GM23338 (cell line): ENCODE measurements at regions not wholly inside any gene's neighbourhood (a gene's known extent, or its start where the extent isn't known, plus 50 kb on each side); places are given as distances from the start of the nearest gene placed in this dataset.

Experiments
- ATAC-seq: fragments of 200-7000 bp; cut with Tn5 transposase; 3 replicates; pipeline ENCODE4 v1.9.1; 2020
- DNase-seq: peaks from one replicate; pipeline ENCODE4 v3.0.0-alpha.2; 2015; ENCODE audit warnings: low spot score
- H2AFZ ChIP-seq: fragments of 200-600 bp; sonication (generic); 2 replicates; pipeline ENCODE4 v1.8.0; 2016; ENCODE audit warnings: antibody characterized with exemption, mild to moderate bottlenecking, moderate library complexity
- H3F3A ChIP-seq: fragments of 200-600 bp; sonication (generic); replicated peaks from 2 replicates; pipeline ENCODE4 v1.8.0; 2017; ENCODE audit warnings: antibody characterized with exemption, mixed run types, low read depth
- H3K27ac ChIP-seq: fragments of 200-600 bp; sonication (generic); 2 replicates; pipeline ENCODE4 v1.6.1; 2016; ENCODE audit warnings: low read depth
- H3K27me3 ChIP-seq: fragments of 200-600 bp; sonication (generic); 2 replicates; pipeline ENCODE4 v1.8.0; 2016; ENCODE audit warnings: mild to moderate bottlenecking, mixed run types, moderate library complexity; ENCODE audit not compliant: insufficient read depth
- H3K36me3 ChIP-seq: fragments of 200-600 bp; sonication (generic); 2 replicates; pipeline ENCODE4 v1.8.0; 2016; ENCODE audit warnings: mild to moderate bottlenecking; ENCODE audit not compliant: insufficient read depth
- H3K4me1 ChIP-seq: fragments of 200-600 bp; sonication (generic); 2 replicates; pipeline ENCODE4 v1.8.0; 2016; ENCODE audit warnings: mild to moderate bottlenecking, moderate library complexity; ENCODE audit not compliant: insufficient read depth
- H3K4me2 ChIP-seq: fragments of 200-600 bp; sonication (generic); 2 replicates; pipeline ENCODE4 v1.7.1; 2017; ENCODE audit warnings: mixed run types
- H3K4me3 ChIP-seq: fragments of 200-600 bp; sonication (generic); 2 replicates; pipeline ENCODE4 v1.6.1; 2016; ENCODE audit warnings: mixed run types
- H3K79me2 ChIP-seq: fragments of 200-600 bp; sonication (generic); replicated peaks from 2 replicates; pipeline ENCODE4 v1.8.0; 2017; ENCODE audit warnings: mild to moderate bottlenecking; ENCODE audit not compliant: insufficient read depth
- H3K9me2 ChIP-seq: fragments of 200-600 bp; sonication (generic); 2 replicates; pipeline ENCODE4 v1.8.0; 2017; ENCODE audit not compliant: insufficient read depth
- H4K20me1 ChIP-seq: fragments of 200-600 bp; sonication (generic); replicated peaks from 2 replicates; pipeline ENCODE4 v1.8.0; 2017; ENCODE audit warnings: mild to moderate bottlenecking; ENCODE audit not compliant: insufficient read depth
- H3K27ac Mint-ChIP-seq: 2 replicates; pipeline ENCODE4 v1.8.0; 2020; ENCODE audit warnings: inconsistent platforms, mild to moderate bottlenecking, moderate library complexity, mixed read lengths
- H3K27me3 Mint-ChIP-seq: 3 replicates; pipeline ENCODE4 v1.8.0; 2022; ENCODE audit warnings: low read depth, mild to moderate bottlenecking, moderate library complexity, mixed read lengths, inconsistent platforms; ENCODE audit not compliant: insufficient read depth, poor library complexity
- H3K36me3 Mint-ChIP-seq: 3 replicates; pipeline ENCODE4 v1.8.0; 2021; ENCODE audit warnings: low read depth, mild to moderate bottlenecking, inconsistent platforms, moderate library complexity, mixed read lengths
- H3K4me1 Mint-ChIP-seq: 3 replicates; pipeline ENCODE4 v1.8.0; 2020; ENCODE audit warnings: mild to moderate bottlenecking, inconsistent platforms, mixed read lengths
- H3K4me3 Mint-ChIP-seq: 3 replicates; pipeline ENCODE4 v1.8.0; 2021; ENCODE audit warnings: moderate library complexity, mild to moderate bottlenecking, inconsistent platforms, mixed read lengths
- H3K9me3 Mint-ChIP-seq: 3 replicates; pipeline ENCODE4 v1.8.0; 2020; ENCODE audit warnings: moderate library complexity, mild to moderate bottlenecking, inconsistent platforms, mixed read lengths
- CREB1 ChIP-seq: fragments of 250-450 bp; sonication (Bioruptor Pico); IDR thresholded peaks from 2 replicates; pipeline ENCODE4 v1.5.0; 2020; ENCODE audit warnings: low read depth, mild to moderate bottlenecking, moderate library complexity
- EZH2 ChIP-seq: fragments of 200-600 bp; sonication (generic); IDR thresholded peaks from one replicate; pipeline ENCODE4 v1.8.0; 2017; ENCODE audit warnings: antibody characterized with exemption, mild to moderate bottlenecking, low read depth; ENCODE audit not compliant: unreplicated experiment
- EZH2phosphoT487 ChIP-seq: fragments of 200-600 bp; sonication (generic); IDR thresholded peaks from one replicate; pipeline ENCODE4 v1.8.1; 2018; ENCODE audit warnings: antibody characterized with exemption; ENCODE audit not compliant: unreplicated experiment
- JUNB ChIP-seq: IDR thresholded peaks from one replicate; pipeline ENCODE4 v1.6.1; 2016; ENCODE audit warnings: antibody characterized with exemption; ENCODE audit not compliant: unreplicated experiment
- NANOG ChIP-seq: IDR thresholded peaks from 2 replicates; pipeline ENCODE4 v1.6.1; 2016; ENCODE audit warnings: antibody characterized with exemption, borderline replicate concordance
- POLR2AphosphoS5 ChIP-seq: IDR thresholded peaks from 2 replicates; pipeline ENCODE4 v1.6.1; 2016; ENCODE audit warnings: antibody characterized with exemption, low read depth
- ZNF114 ChIP-seq: fragments of 250-450 bp; sonication (Bioruptor Pico); IDR thresholded peaks from 2 replicates; pipeline ENCODE4 v1.5.0; 2020; ENCODE audit warnings: mild to moderate bottlenecking, moderate library complexity
- ZNF331 ChIP-seq: fragments of 250-450 bp; sonication (Bioruptor Pico); IDR thresholded peaks from 2 replicates; pipeline ENCODE4 v1.5.0; 2020; ENCODE audit warnings: low read depth, mild to moderate bottlenecking, moderate library complexity
- ZNF462 ChIP-seq: fragments of 250-450 bp; sonication (Bioruptor Pico); IDR thresholded peaks from 2 replicates; pipeline ENCODE4 v1.5.0; 2020; ENCODE audit warnings: mild to moderate bottlenecking, moderate library complexity
- TF ChIP-seq, protein P1 (sequence below): IDR thresholded peaks from 2 replicates; pipeline ENCODE4 v1.6.1; 2016; ENCODE audit warnings: antibody characterized with exemption

DNA sequence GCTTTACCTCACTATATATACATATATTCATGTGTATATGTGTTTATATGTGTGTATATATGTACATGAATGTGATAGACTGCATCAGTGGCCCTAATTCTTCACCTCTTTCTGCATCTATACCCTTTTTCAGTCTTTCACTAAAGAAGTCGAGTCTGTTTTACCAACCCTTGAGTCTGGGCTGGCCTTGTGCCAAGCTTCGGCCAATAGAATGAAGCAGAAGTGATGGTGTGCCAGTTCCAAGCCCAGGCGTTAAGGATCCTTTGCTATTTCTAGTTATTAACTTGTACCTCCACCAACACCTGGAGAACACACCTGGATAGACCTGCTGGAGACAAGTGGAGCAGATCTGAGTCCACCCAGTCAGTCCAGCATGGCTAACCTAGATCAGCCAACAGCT is 61.6 kb upstream of the PPM1J start:
- Mint-ChIP-seq H3K27me3 (peaks cover 3% of the 10 kb centered on the region), H3K27ac (no peak overlapping the region), H3K4me1 (peaks cover 4% of the 10 kb centered on the region), H3K9me3 (peaks cover 18% of the 10 kb centered on the region), H3K36me3 (peaks cover 10% of the 10 kb centered on the region; the same call in 2 of the 3 replicates), H3K4me3 (no peak overlapping the region)
- Histone ChIP-seq H2AFZ (no peak overlapping the region), H4K20me1 (no peaks in the 10 kb centered on the region), H3K27ac (no peak overlapping the region), H3F3A (no peaks in the 10 kb centered on the region), H3K9me2 (no peaks in the 10 kb centered on the region), H3K79me2 (no peaks in the 10 kb centered on the region), H3K27me3 (no peaks in the 10 kb centered on the region), H3K4me1 (no peaks in the 10 kb centered on the region), H3K4me2 (no peak overlapping the region), H3K4me3 (no peak overlapping the region), H3K36me3 (no peaks in the 10 kb centered on the region)
- DNase-seq = no peak
- ATAC-seq = no peak
- TF ChIP-seq ZNF331 (CRISPR knock-in tag) = no peak
- TF ChIP-seq ZNF462 (CRISPR knock-in tag) = no peak
- no peak for TF ChIP-seq ZNF114 (CRISPR knock-in tag)
- TF ChIP-seq, protein P1, sequence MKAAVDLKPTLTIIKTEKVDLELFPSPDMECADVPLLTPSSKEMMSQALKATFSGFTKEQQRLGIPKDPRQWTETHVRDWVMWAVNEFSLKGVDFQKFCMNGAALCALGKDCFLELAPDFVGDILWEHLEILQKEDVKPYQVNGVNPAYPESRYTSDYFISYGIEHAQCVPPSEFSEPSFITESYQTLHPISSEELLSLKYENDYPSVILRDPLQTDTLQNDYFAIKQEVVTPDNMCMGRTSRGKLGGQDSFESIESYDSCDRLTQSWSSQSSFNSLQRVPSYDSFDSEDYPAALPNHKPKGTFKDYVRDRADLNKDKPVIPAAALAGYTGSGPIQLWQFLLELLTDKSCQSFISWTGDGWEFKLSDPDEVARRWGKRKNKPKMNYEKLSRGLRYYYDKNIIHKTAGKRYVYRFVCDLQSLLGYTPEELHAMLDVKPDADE = no peak
- TF ChIP-seq NANOG = no peak
- no peak for TF ChIP-seq EZH2
- TF ChIP-seq POLR2AphosphoS5 = no peak
- no peak for TF ChIP-seq CREB1
- no peak for TF ChIP-seq JUNB
- TF ChIP-seq EZH2phosphoT487 = no peak
